ENCODE measurements at regions not wholly inside any gene's neighbourhood (a gene's known extent, or its start where the extent isn't known, plus 50 kb on each side); places are given as distances from the start of the nearest gene placed in this dataset.

DNA sequence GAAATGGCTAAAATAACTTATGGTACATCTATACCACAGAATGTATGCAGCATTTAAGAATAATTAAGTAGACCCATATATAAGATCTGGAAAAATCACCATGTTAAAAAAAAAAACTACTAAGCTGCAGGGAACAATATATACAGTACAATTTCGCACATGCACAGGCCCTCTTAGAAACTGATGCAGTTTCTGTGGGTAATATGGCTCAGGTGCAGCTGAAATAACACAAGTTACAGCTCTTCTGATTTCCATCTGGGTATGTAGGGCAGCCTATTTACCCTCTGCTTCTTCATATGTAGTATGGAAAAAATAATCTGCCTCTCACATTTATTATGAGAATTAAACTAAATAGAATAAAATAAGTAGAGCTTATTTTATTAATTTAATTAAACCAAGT, 82.9 kb downstream of the YIPF5 start:
- no peak for TF ChIP-seq POLR2A (IDR thresholded peaks at IDR 0.05)
- TF ChIP-seq, protein P1, sequence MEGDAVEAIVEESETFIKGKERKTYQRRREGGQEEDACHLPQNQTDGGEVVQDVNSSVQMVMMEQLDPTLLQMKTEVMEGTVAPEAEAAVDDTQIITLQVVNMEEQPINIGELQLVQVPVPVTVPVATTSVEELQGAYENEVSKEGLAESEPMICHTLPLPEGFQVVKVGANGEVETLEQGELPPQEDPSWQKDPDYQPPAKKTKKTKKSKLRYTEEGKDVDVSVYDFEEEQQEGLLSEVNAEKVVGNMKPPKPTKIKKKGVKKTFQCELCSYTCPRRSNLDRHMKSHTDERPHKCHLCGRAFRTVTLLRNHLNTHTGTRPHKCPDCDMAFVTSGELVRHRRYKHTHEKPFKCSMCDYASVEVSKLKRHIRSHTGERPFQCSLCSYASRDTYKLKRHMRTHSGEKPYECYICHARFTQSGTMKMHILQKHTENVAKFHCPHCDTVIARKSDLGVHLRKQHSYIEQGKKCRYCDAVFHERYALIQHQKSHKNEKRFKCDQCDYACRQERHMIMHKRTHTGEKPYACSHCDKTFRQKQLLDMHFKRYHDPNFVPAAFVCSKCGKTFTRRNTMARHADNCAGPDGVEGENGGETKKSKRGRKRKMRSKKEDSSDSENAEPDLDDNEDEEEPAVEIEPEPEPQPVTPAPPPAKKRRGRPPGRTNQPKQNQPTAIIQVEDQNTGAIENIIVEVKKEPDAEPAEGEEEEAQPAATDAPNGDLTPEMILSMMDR (IDR thresholded peaks at IDR 0.05) = no peak
